ENCODE measurements at regions not wholly inside any gene's neighbourhood (a gene's known extent, or its start where the extent isn't known, plus 50 kb on each side); places are given as distances from the start of the nearest gene placed in this dataset.

DNA sequence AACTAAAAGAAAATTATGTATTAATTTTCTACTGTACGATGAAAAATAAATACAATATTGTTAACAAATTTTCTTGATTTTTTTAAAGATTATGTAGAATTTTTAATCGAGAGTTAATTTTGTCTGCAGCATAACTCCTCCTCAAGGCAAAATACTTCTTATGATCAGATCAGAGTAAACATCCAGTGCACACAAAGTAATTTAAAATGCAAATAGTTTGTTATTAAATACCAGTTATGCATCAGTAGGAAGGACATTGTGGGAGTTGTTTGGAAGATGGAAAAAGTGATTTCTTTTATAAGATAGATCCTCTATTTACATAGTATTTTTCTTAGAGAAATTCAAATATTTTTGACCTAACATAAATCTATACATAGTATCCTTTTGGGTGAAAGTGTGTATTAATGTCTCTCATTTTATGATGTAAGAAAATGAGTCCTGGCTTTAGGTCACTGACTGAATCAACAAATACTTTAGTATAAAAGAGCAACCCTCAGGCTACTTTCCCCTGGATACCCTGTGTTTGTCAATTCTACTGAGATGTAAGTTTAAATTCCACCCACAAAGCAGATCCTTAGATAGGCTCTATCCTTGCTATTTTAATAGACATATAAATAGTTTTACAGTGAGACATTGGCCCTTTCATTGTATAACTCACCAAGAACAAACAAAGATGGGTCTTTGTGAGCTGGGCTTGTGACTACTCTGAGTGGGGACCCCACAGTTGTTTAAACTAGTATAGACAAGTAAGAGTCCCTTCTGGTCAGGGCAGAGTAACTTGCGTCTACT, 1133.7 kb downstream of the GATA3 start:
- H3K27me3 Mint-ChIP-seq = no peaks in the 10 kb centered on the region
- no peak for TF ChIP-seq CTCF (IDR thresholded peaks at IDR 0.05)
- H3K27ac ChIP-seq (ENCODE audit: low read depth in 1 of 2, low read length in 2 of 2) = no peak overlapping the region
- CTCF ChIA-PET = no interaction called here
- H3K4me3 ChIP-seq (ENCODE audit: low read length) = no peak overlapping the region
- H3K9me3 ChIP-seq (ENCODE audit: control insufficient read depth in 1 of 2, insufficient read depth in 1 of 2, low read length in 2 of 2) = peaks cover 0 to 4% of the 10 kb centered on the region in 2 experiments
- H3K36me3 Mint-ChIP-seq (ENCODE audit: low read depth) = no peaks in the 10 kb centered on the region
- no peak overlapping the region for H3K4me3 Mint-ChIP-seq
- H3K4me1 Mint-ChIP-seq (ENCODE audit: low read depth) = peaks cover 17% of the 10 kb centered on the region
- no peaks in the 10 kb centered on the region for H3K9me3 Mint-ChIP-seq
- no peaks in the 10 kb centered on the region for H3K4me1 ChIP-seq (ENCODE audit: insufficient read depth, low read length)
- DNase-seq (no peak), ATAC-seq (ENCODE audit: poor library complexity) (no peak)
- no peaks in the 10 kb centered on the region for H3K36me3 ChIP-seq (ENCODE audit: insufficient read depth, low read length)
- POLR2A ChIA-PET = no interaction called here
- H3K27ac Mint-ChIP-seq = no peak overlapping the region
- intact Hi-C loops (cut with DNase I, micrococcal nuclease) = no loop called here
- no peaks in the 10 kb centered on the region for H3K27me3 ChIP-seq (ENCODE audit: control insufficient read depth in 1 of 2, insufficient read depth in 2 of 2, low read length in 2 of 2)

GRCh38 chr10:9189448-9189847, 1135.0 kb downstream of the GATA3 start:
- Mint-ChIP-seq H3K4me1 (ENCODE audit: low read depth) (peaks cover 17% of the 10 kb centered on the region), H3K27ac (no peak overlapping the region), H3K27me3 (no peaks in the 10 kb centered on the region), H3K4me3 (no peak overlapping the region), H3K9me3 (no peaks in the 10 kb centered on the region), H3K36me3 (ENCODE audit: low read depth) (no peaks in the 10 kb centered on the region)
- DNase-seq (peak in 1 of 14 experiments; percentile 7), ATAC-seq (ENCODE audit: poor library complexity) (peak; percentile 26)
- Histone ChIP-seq H3K27ac (ENCODE audit: low read depth in 1 of 2, low read length in 2 of 2) (no peak overlapping the region), H3K4me1 (ENCODE audit: insufficient read depth, low read length) (no peaks in the 10 kb centered on the region), H3K4me3 (ENCODE audit: low read length) (no peak overlapping the region), H3K27me3 (ENCODE audit: control insufficient read depth in 1 of 2, insufficient read depth in 2 of 2, low read length in 2 of 2) (no peaks in the 10 kb centered on the region), H3K9me3 (ENCODE audit: control insufficient read depth in 1 of 2, insufficient read depth in 1 of 2, low read length in 2 of 2) (no peaks in the 10 kb centered on the region), H3K36me3 (ENCODE audit: insufficient read depth, low read length) (no peaks in the 10 kb centered on the region)
- no peak for TF ChIP-seq CTCF (IDR thresholded peaks at IDR 0.05)
- intact Hi-C loops (cut with DNase I, micrococcal nuclease) = no loop called here
- ChIA-PET POLR2A (interaction anchor here (0.6 to 1.2 kb wide), 2 partner anchors 92 to 93 kb away, joined by 4 to 5 read pairs; no protein-coding TSS in a partner anchor), CTCF (no interaction called here)

GRCh38 chr10:9193120-9193519, 1138.6 kb downstream of the GATA3 start:
- Histone ChIP-seq H3K27ac (ENCODE audit: low read depth in 1 of 2, low read length in 2 of 2) (no peak overlapping the region), H3K4me1 (ENCODE audit: insufficient read depth, low read length) (no peaks in the 10 kb centered on the region), H3K36me3 (ENCODE audit: insufficient read depth, low read length) (no peaks in the 10 kb centered on the region), H3K9me3 (ENCODE audit: control insufficient read depth in 1 of 2, insufficient read depth in 1 of 2, low read length in 2 of 2) (no peaks in the 10 kb centered on the region), H3K27me3 (ENCODE audit: control insufficient read depth in 1 of 2, insufficient read depth in 2 of 2, low read length in 2 of 2) (no peaks in the 10 kb centered on the region), H3K4me3 (ENCODE audit: low read length) (no peak overlapping the region)
- POLR2A ChIA-PET = no interaction called here
- Mint-ChIP-seq H3K27me3 (peaks cover 4% of the 10 kb centered on the region), H3K4me3 (no peak overlapping the region), H3K36me3 (ENCODE audit: low read depth) (no peaks in the 10 kb centered on the region), H3K27ac (no peak overlapping the region), H3K4me1 (ENCODE audit: low read depth) (peaks cover 17% of the 10 kb centered on the region), H3K9me3 (no peaks in the 10 kb centered on the region)
- ATAC-seq (ENCODE audit: poor library complexity) (no peak), DNase-seq (no peak)
- intact Hi-C loops (cut with DNase I, micrococcal nuclease) = no loop called here
- TF ChIP-seq CTCF (IDR thresholded peaks at IDR 0.05) = no peak
- CTCF ChIA-PET = no interaction called here

Measured in CD4-positive, alpha-beta T cell (primary cell).